ENCODE measurements at regions not wholly inside any gene's neighbourhood (a gene's known extent, or its start where the extent isn't known, plus 50 kb on each side); places are given as distances from the start of the nearest gene placed in this dataset.

DNA sequence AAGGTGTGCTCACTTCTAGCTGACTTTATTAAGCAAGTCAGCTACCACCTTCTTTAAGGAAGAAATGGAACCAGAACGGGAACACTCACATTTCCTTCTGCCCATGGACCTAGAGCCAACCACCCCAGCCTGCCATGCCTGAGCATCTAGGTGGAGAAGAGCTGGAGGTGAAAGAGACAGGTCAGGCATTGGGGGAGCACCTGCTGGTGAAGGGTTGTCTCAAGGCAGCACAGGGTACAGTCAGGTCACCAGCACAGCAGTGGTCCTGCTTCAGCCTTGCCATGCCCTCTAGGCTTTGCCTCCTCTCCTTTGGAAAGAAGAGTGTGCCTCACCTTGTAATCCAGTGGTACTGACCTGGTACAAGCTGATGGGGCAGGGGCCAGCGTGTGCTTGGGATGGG is 107.9 kb downstream of the KCNF1 start:
- no peaks in the 10 kb centered on the region for H3K4me1 Mint-ChIP-seq
- no peak for DNase-seq
- no peak overlapping the region for H3K4me3 Mint-ChIP-seq
- H3K9me3 Mint-ChIP-seq: no peaks in the 10 kb centered on the region
- ATAC-seq: no peak
- peaks cover 45% of the 10 kb centered on the region for H3K27me3 Mint-ChIP-seq
- no peak overlapping the region for H3K27ac Mint-ChIP-seq

DNA sequence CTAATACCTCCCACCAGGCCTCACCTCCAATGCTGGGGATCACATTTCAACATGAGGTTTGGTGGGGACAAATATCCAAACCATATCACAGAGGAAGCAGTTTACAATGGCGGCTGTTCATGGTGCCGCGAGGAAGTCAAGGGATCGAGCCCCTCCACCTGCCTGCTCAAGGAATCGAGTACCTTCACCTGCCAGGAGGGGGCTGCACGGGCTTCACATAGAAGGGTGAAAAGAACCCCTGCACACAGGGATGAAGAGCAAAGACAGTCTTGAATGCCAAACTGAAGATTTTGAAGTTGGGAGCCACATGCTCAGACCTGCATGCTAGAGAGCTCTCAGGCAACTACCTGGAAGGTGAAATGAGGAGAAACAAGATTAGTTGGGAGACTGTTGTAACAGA is 110.3 kb downstream of the KCNF1 start:
- ATAC-seq (no peak), DNase-seq (no peak)
- Mint-ChIP-seq H3K4me3 (no peak overlapping the region), H3K27me3 (peaks cover 38% of the 10 kb centered on the region), H3K9me3 (no peaks in the 10 kb centered on the region), H3K4me1 (no peaks in the 10 kb centered on the region), H3K27ac (no peak overlapping the region)

- Mint-ChIP-seq H3K4me1 (no peaks in the 10 kb centered on the region), H3K27me3 (peaks cover 35% of the 10 kb centered on the region), H3K9me3 (no peaks in the 10 kb centered on the region), H3K4me3 (no peak overlapping the region), H3K27ac (no peak overlapping the region)
- ATAC-seq (no peak), DNase-seq (no peak)
These were observed 111.0 kb downstream of the KCNF1 start for GRCh38 chr2:11022591-11023273.

GRCh38 chr2:11023326-11024258 is 111.9 kb downstream of the KCNF1 start:
- Mint-ChIP-seq H3K4me1 (no peaks in the 10 kb centered on the region), H3K4me3 (no peak overlapping the region), H3K9me3 (no peaks in the 10 kb centered on the region), H3K27me3 (peaks cover 34% of the 10 kb centered on the region), H3K27ac (no peak overlapping the region)
- no peak for DNase-seq
- ATAC-seq: no peak

DNA sequence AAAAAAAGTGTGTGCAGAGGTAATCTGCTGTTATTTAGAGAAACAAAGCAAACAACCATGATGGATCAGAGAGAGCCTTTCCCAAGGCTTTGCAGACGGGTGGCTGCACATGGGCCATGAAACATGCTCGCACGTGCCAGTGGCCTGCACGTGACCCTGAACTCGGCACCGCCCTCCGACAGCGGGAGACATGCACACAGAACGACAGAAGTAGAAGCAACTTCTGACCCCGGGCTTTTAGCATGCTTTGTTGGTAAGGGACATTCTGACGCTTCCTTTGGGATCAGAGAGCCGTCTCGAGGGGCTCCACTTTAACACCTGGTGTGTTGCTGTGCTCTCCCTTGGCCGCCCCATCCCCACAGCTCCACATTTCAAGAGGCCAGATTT is 112.5 kb downstream of the KCNF1 start:
- Mint-ChIP-seq H3K9me3 (no peaks in the 10 kb centered on the region), H3K4me1 (no peaks in the 10 kb centered on the region), H3K4me3 (no peak overlapping the region), H3K27ac (no peak overlapping the region), H3K27me3 (peaks cover 28% of the 10 kb centered on the region)
- DNase-seq (no peak), ATAC-seq (no peak)

GRCh38 chr2:11024687-11025086 is 113.0 kb downstream of the KCNF1 start:
- H3K9me3 Mint-ChIP-seq: no peaks in the 10 kb centered on the region
- ATAC-seq (no peak), DNase-seq (no peak)
- no peak overlapping the region for H3K4me3 Mint-ChIP-seq
- peaks cover 25% of the 10 kb centered on the region for H3K27me3 Mint-ChIP-seq
- H3K4me1 Mint-ChIP-seq: no peaks in the 10 kb centered on the region
- no peak overlapping the region for H3K27ac Mint-ChIP-seq

DNA sequence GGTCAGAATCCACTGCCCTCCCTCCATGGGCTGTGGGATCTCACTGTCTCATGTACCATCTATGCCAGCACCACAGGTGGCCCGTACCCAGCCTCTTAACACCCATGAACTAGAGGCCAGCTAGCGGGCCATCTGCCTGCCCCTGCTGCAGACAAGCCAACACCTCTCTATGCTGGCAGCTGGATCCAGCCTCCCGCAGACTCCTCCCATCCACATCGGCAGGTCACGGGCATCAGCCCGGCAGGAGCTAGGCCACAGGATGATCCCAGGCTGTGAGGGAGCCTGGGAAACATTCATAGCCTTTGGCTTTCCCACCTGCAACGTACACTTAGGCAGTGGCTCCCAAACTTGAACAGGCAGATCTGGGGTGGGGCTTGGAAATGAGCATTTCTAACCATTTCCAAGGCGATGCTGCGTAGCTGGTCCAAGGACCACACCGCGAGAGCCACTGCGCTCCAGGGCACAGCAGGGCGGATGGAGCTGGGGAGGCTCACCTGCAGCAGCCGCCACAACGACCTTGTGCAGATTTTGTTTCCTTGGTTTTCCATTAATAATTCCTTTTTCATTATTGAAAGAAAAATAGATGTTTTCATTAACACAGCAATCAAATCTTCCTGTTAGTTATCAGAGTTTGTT is 114.7 kb downstream of the KCNF1 start:
- no peak for ATAC-seq
- no peak for DNase-seq
- no peaks in the 10 kb centered on the region for H3K4me1 Mint-ChIP-seq
- no peaks in the 10 kb centered on the region for H3K9me3 Mint-ChIP-seq
- no peak overlapping the region for H3K4me3 Mint-ChIP-seq
- no peak overlapping the region for H3K27ac Mint-ChIP-seq
- peaks cover 19% of the 10 kb centered on the region for H3K27me3 Mint-ChIP-seq

GRCh38 chr2:11027195-11027594 is 115.5 kb downstream of the KCNF1 start:
- Mint-ChIP-seq H3K27me3 (peaks cover 16% of the 10 kb centered on the region), H3K4me3 (no peak overlapping the region), H3K4me1 (no peaks in the 10 kb centered on the region), H3K9me3 (no peaks in the 10 kb centered on the region), H3K27ac (no peak overlapping the region)
- ATAC-seq (no peak), DNase-seq (no peak)

DNA sequence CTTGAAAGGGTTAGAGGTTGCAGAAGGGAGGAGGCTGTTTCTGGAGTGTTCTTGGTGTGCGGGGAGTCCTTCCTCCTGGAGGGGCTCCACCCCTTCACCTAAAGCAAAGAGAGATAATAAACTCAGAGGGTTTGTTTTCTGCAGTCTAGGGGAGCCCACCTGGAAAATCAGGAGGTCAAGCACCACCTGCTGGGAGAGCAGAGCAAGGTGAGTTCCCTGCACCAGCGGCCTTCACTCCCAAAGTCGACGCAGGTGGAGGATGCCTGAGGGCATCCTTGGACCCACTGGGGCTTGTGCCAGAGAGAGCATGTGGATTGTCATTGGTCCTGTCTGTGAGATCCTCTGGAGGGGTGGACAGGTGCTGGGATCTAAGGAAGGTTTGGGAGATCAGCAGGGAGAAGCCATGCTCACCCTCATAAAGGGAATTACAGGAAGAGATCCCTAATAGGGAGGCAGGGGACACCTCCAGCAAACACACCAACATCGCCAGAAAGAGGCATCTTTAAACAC is 116.7 kb downstream of the KCNF1 start:
- ATAC-seq (no peak), DNase-seq (no peak)
- H3K27ac Mint-ChIP-seq: no peak overlapping the region
- H3K4me3 Mint-ChIP-seq: no peak overlapping the region
- H3K4me1 Mint-ChIP-seq: no peaks in the 10 kb centered on the region
- H3K27me3 Mint-ChIP-seq: peaks cover 16% of the 10 kb centered on the region
- peaks cover 0 to 5% of the 10 kb centered on the region in 2 donors for H3K9me3 Mint-ChIP-seq

DNA sequence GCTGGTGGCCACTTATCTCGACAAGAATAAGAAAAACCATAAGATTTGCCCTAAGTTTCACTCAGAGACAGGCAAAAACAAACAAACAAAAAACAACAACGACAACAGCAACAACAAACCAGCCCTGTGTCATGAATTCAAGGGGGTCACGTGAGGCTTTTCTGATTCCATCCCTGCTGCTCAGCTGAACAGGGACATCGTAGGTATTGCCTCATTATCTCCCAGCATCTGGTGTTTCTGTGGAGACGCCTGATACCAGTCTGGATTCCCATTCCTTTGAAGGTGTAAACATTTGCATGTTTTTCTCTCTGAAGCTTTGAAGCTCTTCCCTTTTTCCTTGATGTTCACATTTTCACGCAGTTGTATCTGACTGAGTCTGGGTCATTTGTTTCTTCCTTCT is 117.4 kb downstream of the KCNF1 start:
- ATAC-seq: no peak
- Mint-ChIP-seq H3K9me3 (peaks cover 0 to 5% of the 10 kb centered on the region in 2 donors), H3K4me3 (no peak overlapping the region), H3K27me3 (peaks cover 16% of the 10 kb centered on the region), H3K4me1 (no peaks in the 10 kb centered on the region), H3K27ac (no peak overlapping the region)
- no peak for DNase-seq

- DNase-seq (no peak), ATAC-seq (no peak)
- Mint-ChIP-seq H3K4me3 (no peak overlapping the region), H3K27ac (no peak overlapping the region), H3K4me1 (no peaks in the 10 kb centered on the region), H3K9me3 (peaks cover 0 to 5% of the 10 kb centered on the region in 2 donors), H3K27me3 (peaks cover 21% of the 10 kb centered on the region)
These were observed 118.3 kb downstream of the KCNF1 start for GRCh38 chr2:11030036-11030435.

- H3K9me3 Mint-ChIP-seq: peaks cover 0 to 7% of the 10 kb centered on the region in 2 donors
- DNase-seq: no peak
- no peak for ATAC-seq
- peaks cover 30% of the 10 kb centered on the region for H3K27me3 Mint-ChIP-seq
- H3K27ac Mint-ChIP-seq: no peak overlapping the region
- no peaks in the 10 kb centered on the region for H3K4me1 Mint-ChIP-seq
- no peak overlapping the region for H3K4me3 Mint-ChIP-seq
These were observed 119.2 kb downstream of the KCNF1 start for GRCh38 chr2:11030909-11031308.

- ATAC-seq (no peak), DNase-seq (no peak)
- Mint-ChIP-seq H3K27me3 (peaks cover 39% of the 10 kb centered on the region), H3K4me3 (no peak overlapping the region), H3K4me1 (no peaks in the 10 kb centered on the region), H3K27ac (no peak overlapping the region), H3K9me3 (peaks cover 0 to 16% of the 10 kb centered on the region in 2 donors)
These were observed 120.1 kb downstream of the KCNF1 start for GRCh38 chr2:11031876-11032275.

DNA sequence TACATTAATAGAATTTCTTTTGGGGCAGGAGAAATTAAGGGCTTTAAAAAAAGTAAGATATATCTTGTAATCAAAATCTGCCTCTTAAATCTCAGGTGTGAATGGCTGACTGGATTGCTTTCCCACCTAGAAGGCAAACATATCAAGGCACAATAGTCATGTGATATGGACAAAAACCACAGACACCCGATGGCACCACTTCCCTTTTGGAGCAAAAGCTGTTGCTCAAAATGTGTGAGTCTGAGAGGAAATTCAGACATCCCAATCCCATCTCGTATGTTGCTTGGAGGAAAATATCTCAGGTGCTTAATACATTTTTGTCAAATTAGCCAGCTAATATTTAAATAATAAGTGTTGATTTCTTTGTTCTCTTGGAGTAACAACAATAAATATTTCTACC is 120.7 kb downstream of the KCNF1 start:
- DNase-seq (no peak), ATAC-seq (no peak)
- peaks cover 5 to 21% of the 10 kb centered on the region in 2 donors for H3K9me3 Mint-ChIP-seq
- H3K4me3 Mint-ChIP-seq: no peak overlapping the region
- H3K27ac Mint-ChIP-seq: no peak overlapping the region
- no peaks in the 10 kb centered on the region for H3K4me1 Mint-ChIP-seq
- peaks cover 44% of the 10 kb centered on the region for H3K27me3 Mint-ChIP-seq

DNA sequence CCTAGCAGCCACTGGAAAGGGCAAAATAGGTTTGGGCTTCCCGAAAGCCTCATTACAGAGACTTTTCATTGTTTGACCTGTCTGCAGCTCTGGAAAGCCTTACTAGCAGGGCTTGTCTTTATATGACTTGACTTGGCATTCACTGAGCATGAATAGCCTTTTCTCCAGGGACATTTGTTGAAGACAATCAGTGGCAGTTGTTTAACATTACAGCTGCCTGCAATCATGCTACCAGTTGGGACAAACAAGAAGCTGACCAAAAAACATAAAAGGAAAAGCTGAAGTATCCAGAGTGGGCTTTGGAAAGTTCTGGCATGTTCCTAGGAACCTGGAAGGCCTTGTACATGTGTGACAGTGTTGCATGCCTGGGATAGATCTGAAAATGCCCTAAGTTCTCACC is 121.4 kb downstream of the KCNF1 start:
- H3K4me1 Mint-ChIP-seq: no peaks in the 10 kb centered on the region
- H3K9me3 Mint-ChIP-seq: peaks cover 12 to 27% of the 10 kb centered on the region in 2 donors
- DNase-seq (no peak), ATAC-seq (no peak)
- no peak overlapping the region for H3K27ac Mint-ChIP-seq
- H3K4me3 Mint-ChIP-seq: no peak overlapping the region
- H3K27me3 Mint-ChIP-seq: peaks cover 46% of the 10 kb centered on the region

DNA sequence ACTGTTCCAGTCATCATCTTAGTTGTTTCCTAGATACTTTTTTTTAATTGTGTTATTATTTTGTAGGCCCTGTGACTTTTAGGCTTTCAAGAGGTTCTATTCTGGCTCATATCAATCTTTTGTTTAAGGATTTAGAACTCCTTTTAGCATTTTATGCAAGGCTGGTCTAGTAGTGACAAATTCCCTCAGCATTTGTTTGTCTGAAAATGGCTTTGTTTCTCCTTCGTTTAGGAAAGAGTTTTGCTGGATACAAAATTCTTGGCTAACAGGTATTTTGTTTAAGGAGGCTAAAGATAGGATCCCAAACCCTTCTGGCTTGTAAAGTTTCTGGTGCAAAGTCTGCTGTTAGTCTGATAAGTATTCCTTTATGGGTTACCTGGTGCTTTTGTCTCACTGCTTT is 116.6 kb upstream of the SLC66A3 start:
- DNase-seq (no peak), ATAC-seq (no peak)
- no peak overlapping the region for H3K27ac Mint-ChIP-seq
- no peak overlapping the region for H3K4me3 Mint-ChIP-seq
- peaks cover 53% of the 10 kb centered on the region for H3K27me3 Mint-ChIP-seq
- peaks cover 32 to 48% of the 10 kb centered on the region in 2 donors for H3K9me3 Mint-ChIP-seq
- H3K4me1 Mint-ChIP-seq: no peaks in the 10 kb centered on the region

Measured in stimulated activated naive CD8-positive, alpha-beta T cell treated with anti-CD3 and anti-CD28 coated beads, Interleukin-15, amount 100 ng/mL, for 72 hours (primary cell).